Inferior parietal cortex (tissue), 1 donor: ENCODE measurements at regions not wholly inside any gene's neighbourhood (a gene's known extent, or its start where the extent isn't known, plus 50 kb on each side); places are given as distances from the start of the nearest gene placed in this dataset.
"Not testable (repeated sequence)": the region's sequence is repeated elsewhere in the genome, so short reads cannot be mapped to it uniquely, and the experiment has no call there.

Experiments
- DNase-seq: peaks from one replicate; pipeline ENCODE4 v3.0.0-alpha.2; 2016; ENCODE audit errors: extremely low spot score

GRCh38 chr13:86253497-86253896, 454.3 kb upstream of the SLITRK6 start:
- not testable (repeated sequence) for DNase-seq

- not testable (repeated sequence) for DNase-seq
Observed at GRCh38 chr13:86255820-86256219, 456.6 kb upstream of the SLITRK6 start.

- DNase-seq: no peak
Observed at GRCh38 chr13:86269511-86269910, 470.3 kb upstream of the SLITRK6 start.

GRCh38 chr13:86282442-86282841, 483.2 kb upstream of the SLITRK6 start:
- no peak for DNase-seq

GRCh38 chr13:86283031-86283430, 483.8 kb upstream of the SLITRK6 start:
- DNase-seq: no peak

GRCh38 chr13:86298725-86299124, 499.5 kb upstream of the SLITRK6 start:
- DNase-seq: no peak

GRCh38 chr13:86299128-86299527, 499.9 kb upstream of the SLITRK6 start:
- DNase-seq: no peak

GRCh38 chr13:86309881-86310280, 510.7 kb upstream of the SLITRK6 start:
- no peak for DNase-seq

- no peak for DNase-seq
Observed at GRCh38 chr13:86313421-86313820, 514.2 kb upstream of the SLITRK6 start.

GRCh38 chr13:86318450-86318849, 519.2 kb upstream of the SLITRK6 start:
- no peak for DNase-seq

GRCh38 chr13:86324191-86324590, 525.0 kb upstream of the SLITRK6 start:
- no peak for DNase-seq

- no peak for DNase-seq
Observed at GRCh38 chr13:86355301-86355700, 556.1 kb upstream of the SLITRK6 start.

GRCh38 chr13:86357106-86357505, 557.9 kb upstream of the SLITRK6 start:
- DNase-seq: no peak

- DNase-seq: not testable (repeated sequence)
Observed at GRCh38 chr13:86363749-86364148, 564.5 kb upstream of the SLITRK6 start.

- no peak for DNase-seq
Observed at GRCh38 chr13:86368924-86369323, 569.7 kb upstream of the SLITRK6 start.

GRCh38 chr13:86377451-86377850, 578.2 kb upstream of the SLITRK6 start:
- no peak for DNase-seq

GRCh38 chr13:86378628-86379027, 579.4 kb upstream of the SLITRK6 start:
- DNase-seq: no peak

- no peak for DNase-seq
Observed at GRCh38 chr13:86383151-86383550, 583.9 kb upstream of the SLITRK6 start.

- DNase-seq: no peak
Observed at GRCh38 chr13:86383561-86383960, 584.3 kb upstream of the SLITRK6 start.

- no peak for DNase-seq
Observed at GRCh38 chr13:86397635-86398034, 598.4 kb upstream of the SLITRK6 start.

- no peak for DNase-seq
Observed at GRCh38 chr13:86399572-86399971, 600.4 kb upstream of the SLITRK6 start.

- DNase-seq: no peak
Observed at GRCh38 chr13:86402500-86402899, 603.3 kb upstream of the SLITRK6 start.

- DNase-seq: peak; percentile 59
Observed at GRCh38 chr13:86403181-86403580, 604.0 kb upstream of the SLITRK6 start.

GRCh38 chr13:86409466-86410241, 610.4 kb upstream of the SLITRK6 start:
- DNase-seq: no peak
